Activated CD8-positive, alpha-beta memory T cell treated with anti-CD3 and anti-CD28 coated beads for 36 hours (primary cell): ENCODE measurements at regions not wholly inside any gene's neighbourhood (a gene's known extent, or its start where the extent isn't known, plus 50 kb on each side); places are given as distances from the start of the nearest gene placed in this dataset.

Experiments
- CTCF ChIA-PET: fragments of 350-600 bp; sonication (Branson Sonifier 250); formaldehyde crosslinking; loops from one replicate; lab custom pipeline; 2021; ENCODE audit warnings: antibody characterized with exemption; lab: Charles Lee
- POLR2A ChIA-PET: fragments of 350-600 bp; sonication (Branson Sonifier 250); formaldehyde crosslinking; loops from one replicate; lab custom pipeline; 2021; ENCODE audit warnings: antibody characterized with exemption; lab: Charles Lee

- CTCF ChIA-PET, result interaction anchor here (0.6 kb wide), 1 partner anchor 1793 kb away, joined by 3 read pairs; no protein-coding TSS in a partner anchor
- POLR2A ChIA-PET, result no interaction called here
These were observed 87.1 kb upstream of the COL5A1 start for GRCh38 chr9:134554373-134555093.

- ChIA-PET CTCF (no interaction called here), POLR2A (no interaction called here)
These were observed 86.4 kb upstream of the COL5A1 start for GRCh38 chr9:134555094-134555650.

- CTCF ChIA-PET, result no interaction called here
These were observed 85.0 kb upstream of the COL5A1 start for GRCh38 chr9:134556531-134557068.

GRCh38 chr9:134557331-134557730, 84.3 kb upstream of the COL5A1 start:
- CTCF ChIA-PET, result no interaction called here
- POLR2A ChIA-PET, result no interaction called here

More at GRCh38 chr9:134556531-134557068, 85.0 kb upstream of the COL5A1 start:
- POLR2A ChIA-PET, result no interaction called here

GRCh38 chr9:134558124-134558905, 83.3 kb upstream of the COL5A1 start:
- CTCF ChIA-PET, result no interaction called here
- POLR2A ChIA-PET, result no interaction called here

GRCh38 chr9:134559013-134559412, 82.6 kb upstream of the COL5A1 start:
- ChIA-PET POLR2A (no interaction called here), CTCF (no interaction called here)

GRCh38 chr9:134560206-134560605, 81.4 kb upstream of the COL5A1 start:
- POLR2A ChIA-PET, result no interaction called here
- CTCF ChIA-PET, result interaction anchor here (0.8 kb wide), 1 partner anchor 110 kb away, joined by 3 read pairs; no protein-coding TSS in a partner anchor

- ChIA-PET CTCF (interaction anchor here (0.7 to 0.8 kb wide), 2 partner anchors 8 to 111 kb away, joined by 3 read pairs; no protein-coding TSS in a partner anchor), POLR2A (no interaction called here)
These were observed 80.9 kb upstream of the COL5A1 start for GRCh38 chr9:134560654-134561053.

- ChIA-PET POLR2A (no interaction called here), CTCF (no interaction called here)
These were observed 80.0 kb upstream of the COL5A1 start for GRCh38 chr9:134561427-134562145.

- ChIA-PET CTCF (no interaction called here), POLR2A (no interaction called here)
These were observed 79.3 kb upstream of the COL5A1 start for GRCh38 chr9:134562146-134562849.

- ChIA-PET CTCF (no interaction called here), POLR2A (no interaction called here)
These were observed 78.2 kb upstream of the COL5A1 start for GRCh38 chr9:134563397-134563796.

- ChIA-PET POLR2A (no interaction called here), CTCF (no interaction called here)
These were observed 77.0 kb upstream of the COL5A1 start for GRCh38 chr9:134564431-134565170.

GRCh38 chr9:134565316-134565915, 76.2 kb upstream of the COL5A1 start:
- ChIA-PET CTCF (interaction anchor here (0.6 kb wide), 1 partner anchor 1006 kb away, joined by 3 read pairs; no protein-coding TSS in a partner anchor), POLR2A (no interaction called here)

GRCh38 chr9:134566196-134566847, 75.3 kb upstream of the COL5A1 start:
- ChIA-PET CTCF (no interaction called here), POLR2A (no interaction called here)

GRCh38 chr9:134566936-134567335, 74.7 kb upstream of the COL5A1 start:
- CTCF ChIA-PET, result no interaction called here

GRCh38 chr9:134568116-134568515, 73.5 kb upstream of the COL5A1 start:
- ChIA-PET POLR2A (no interaction called here), CTCF (no interaction called here)

More at GRCh38 chr9:134566936-134567335, 74.7 kb upstream of the COL5A1 start:
- POLR2A ChIA-PET, result no interaction called here

- ChIA-PET CTCF (no interaction called here), POLR2A (no interaction called here)
These were observed 72.8 kb upstream of the COL5A1 start for GRCh38 chr9:134568811-134569210.
